Urinary bladder (tissue), 3 donors: ENCODE measurements at regions not wholly inside any gene's neighbourhood (a gene's known extent, or its start where the extent isn't known, plus 50 kb on each side); places are given as distances from the start of the nearest gene placed in this dataset.

Experiments used
- DNase-seq: peaks from one replicate; pipeline ENCODE4 v3.0.0-alpha.2; 2015; ENCODE audit errors: extremely low spot score
- H3K27ac ChIP-seq: one replicate; pipeline ENCODE4 v1.5.1; 2013; ENCODE audit warnings: low read depth, mild to moderate bottlenecking, moderate library complexity
- H3K36me3 ChIP-seq: one replicate; pipeline ENCODE4 v1.6.1; 2013; ENCODE audit warnings: mild to moderate bottlenecking, moderate library complexity; ENCODE audit not compliant: insufficient read depth
- H3K4me1 ChIP-seq: one replicate; pipeline ENCODE4 v1.6.1; 2013; ENCODE audit warnings: mild to moderate bottlenecking, moderate library complexity; ENCODE audit not compliant: insufficient read depth
- H3K4me3 ChIP-seq: one replicate; pipeline ENCODE4 v1.5.1; 2013; ENCODE audit warnings: low read depth, low read length
- WGBS: extraction: QIAGEN DNeasy Blood & Tissue Kit; methylation state at CpG from one replicate; pipeline ENCODE4 v1.1.7; 2013; 5-methylcytosine and 5-hydroxymethylcytosine counted together
- donor health status: healthy with polysubstance abuse.
- donor health status: healthy.

DNA sequence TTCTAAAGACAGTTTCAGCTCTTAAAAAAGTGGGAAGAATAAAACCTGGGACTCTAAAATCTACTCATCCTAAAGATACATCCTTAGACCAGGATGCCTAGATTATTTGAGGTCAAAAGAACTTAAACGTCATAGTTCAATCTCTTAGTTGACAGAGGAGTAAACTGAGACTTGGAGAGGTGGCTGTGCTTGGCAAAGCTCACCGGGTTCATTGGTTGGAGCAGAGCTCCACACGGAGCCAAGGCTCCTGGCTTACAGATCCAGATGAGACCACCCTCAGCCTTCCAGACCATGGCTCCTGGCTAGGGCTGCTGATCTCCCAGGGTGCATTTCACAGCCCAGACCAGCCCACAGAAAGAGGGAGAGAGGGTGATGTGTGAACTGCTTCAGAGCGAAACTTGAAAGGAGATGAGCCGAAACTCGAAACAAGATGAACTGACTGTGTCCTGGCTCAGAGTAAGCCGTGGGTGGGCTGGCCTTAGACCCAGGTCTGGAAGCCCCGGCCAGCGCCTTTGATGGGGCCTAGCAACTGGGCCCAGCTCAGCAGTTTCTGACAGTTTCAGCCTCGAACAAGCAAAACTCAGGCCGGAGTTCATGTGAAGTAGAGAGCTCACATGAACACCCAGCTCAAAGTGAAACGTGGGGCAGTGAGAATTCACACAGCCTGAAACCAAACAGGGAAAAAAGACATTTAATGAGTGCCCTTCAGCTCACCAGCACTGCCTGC is 1044.8 kb downstream of the BCL11B start:
- Histone ChIP-seq H3K4me3 (no peak overlapping the region), H3K4me1 (no peaks in the 10 kb centered on the region), H3K36me3 (no peaks in the 10 kb centered on the region), H3K27ac (no peak overlapping the region)
- no peak for DNase-seq
- WGBS, result 64% methylated on average over 12 of the region's 12 CpGs

- WGBS, result 76% methylated on average over 3 of the region's 3 CpGs
- Histone ChIP-seq H3K4me3 (no peak overlapping the region), H3K4me1 (no peaks in the 10 kb centered on the region), H3K36me3 (no peaks in the 10 kb centered on the region), H3K27ac (no peak overlapping the region)
- DNase-seq, result no peak
Measured at GRCh38 chr14:98227727-98228111, 1044.3 kb downstream of the BCL11B start.

DNA sequence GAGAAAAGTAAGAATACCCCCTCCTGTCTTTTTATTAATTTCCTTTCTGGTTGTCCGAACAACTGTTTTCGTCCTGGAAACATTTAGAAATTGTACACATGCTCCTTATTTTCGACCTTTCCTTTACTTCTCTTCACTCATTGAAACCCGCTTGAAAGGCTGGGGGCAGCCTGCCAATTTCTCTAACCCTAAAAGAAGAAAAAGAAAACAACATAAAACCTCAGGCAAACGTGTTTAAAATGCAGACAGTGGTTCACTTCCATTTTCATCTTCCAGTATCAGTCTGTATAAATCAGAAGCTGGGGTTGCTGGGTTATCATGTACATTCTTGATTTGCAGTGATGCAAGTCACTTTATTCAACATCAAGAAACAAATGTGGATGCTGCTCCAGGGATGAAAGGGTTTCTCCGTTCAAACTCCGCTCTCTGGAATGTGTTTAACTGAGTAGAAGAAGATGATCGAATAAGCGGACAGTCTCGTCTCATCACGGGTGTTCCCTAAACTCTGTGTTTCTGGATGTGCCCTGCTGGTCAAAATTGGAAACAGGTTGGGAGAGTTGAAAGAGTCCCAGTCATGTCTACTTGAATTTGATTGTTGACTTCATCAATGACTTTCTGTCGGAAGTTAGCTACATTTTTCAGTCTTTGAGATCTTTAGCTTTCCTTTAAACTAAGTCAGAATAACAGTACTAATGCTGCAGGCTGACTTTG is 1042.2 kb downstream of the BCL11B start:
- 39% methylated on average over 12 of the region's 12 CpGs for WGBS
- Histone ChIP-seq H3K4me3 (no peak overlapping the region), H3K27ac (no peak overlapping the region), H3K4me1 (no peaks in the 10 kb centered on the region), H3K36me3 (no peaks in the 10 kb centered on the region)
- DNase-seq, result no peak

DNA sequence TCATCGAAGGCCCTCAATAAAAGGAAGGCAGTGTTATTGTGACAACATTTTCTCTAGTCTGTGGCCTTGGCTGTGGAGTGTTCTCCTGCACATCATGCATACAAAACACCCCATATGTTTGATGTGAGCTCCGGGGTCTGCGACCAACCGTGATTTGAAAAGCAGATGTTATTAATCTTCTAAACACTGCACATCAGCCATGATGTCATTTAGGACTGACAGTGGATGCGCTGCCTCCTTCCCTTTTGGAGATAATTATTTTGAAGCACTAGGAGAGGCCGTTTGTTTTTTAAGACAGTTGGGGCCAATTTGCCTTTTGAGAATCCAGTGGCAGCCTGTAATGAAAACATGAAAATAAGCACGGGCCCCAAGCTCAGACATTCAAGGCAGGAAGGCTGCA is 1041.6 kb downstream of the BCL11B start:
- H3K36me3 ChIP-seq, result no peaks in the 10 kb centered on the region
- H3K4me3 ChIP-seq, result no peak overlapping the region
- H3K4me1 ChIP-seq, result no peaks in the 10 kb centered on the region
- H3K27ac ChIP-seq, result no peak overlapping the region
- DNase-seq, result no peak
- 69% methylated on average over 7 of the region's 7 CpGs for WGBS

DNA sequence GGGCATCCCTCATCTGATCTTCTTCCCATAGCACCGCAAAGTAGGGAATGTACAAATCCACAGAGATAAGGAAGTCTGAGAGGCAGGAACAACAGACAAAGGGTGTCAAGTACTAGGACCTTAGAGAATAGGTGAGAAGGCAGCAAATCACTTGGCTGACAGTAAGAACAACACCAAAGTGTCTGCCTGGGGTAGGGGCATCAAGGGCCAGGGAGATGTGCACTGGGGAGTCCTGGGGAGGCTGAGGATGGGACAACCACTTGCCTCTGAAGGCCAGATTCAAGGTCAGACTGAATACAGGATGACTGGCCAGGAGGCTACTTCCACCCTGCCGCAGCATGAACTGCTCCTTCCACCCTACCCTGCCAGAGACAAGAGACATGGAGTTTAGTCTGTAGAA is 1040.8 kb downstream of the BCL11B start:
- Histone ChIP-seq H3K4me1 (no peaks in the 10 kb centered on the region), H3K36me3 (no peaks in the 10 kb centered on the region), H3K4me3 (no peak overlapping the region), H3K27ac (no peak overlapping the region)
- 87% methylated on average over 2 of the region's 2 CpGs for WGBS
- no peak for DNase-seq

- no peak for DNase-seq
- H3K4me3 ChIP-seq, result no peak overlapping the region
- H3K27ac ChIP-seq, result no peak overlapping the region
- no peaks in the 10 kb centered on the region for H3K4me1 ChIP-seq
- H3K36me3 ChIP-seq, result no peaks in the 10 kb centered on the region
- 72% methylated on average over 6 of the region's 6 CpGs for WGBS
Measured at GRCh38 chr14:98233656-98234055, 1038.3 kb downstream of the BCL11B start.

- Histone ChIP-seq H3K4me1 (no peaks in the 10 kb centered on the region), H3K36me3 (no peaks in the 10 kb centered on the region), H3K4me3 (no peak overlapping the region), H3K27ac (no peak overlapping the region)
- no peak for DNase-seq
- WGBS, result 63% methylated on average over 2 of the region's 2 CpGs
Measured at GRCh38 chr14:98234208-98234607, 1037.8 kb downstream of the BCL11B start.

DNA sequence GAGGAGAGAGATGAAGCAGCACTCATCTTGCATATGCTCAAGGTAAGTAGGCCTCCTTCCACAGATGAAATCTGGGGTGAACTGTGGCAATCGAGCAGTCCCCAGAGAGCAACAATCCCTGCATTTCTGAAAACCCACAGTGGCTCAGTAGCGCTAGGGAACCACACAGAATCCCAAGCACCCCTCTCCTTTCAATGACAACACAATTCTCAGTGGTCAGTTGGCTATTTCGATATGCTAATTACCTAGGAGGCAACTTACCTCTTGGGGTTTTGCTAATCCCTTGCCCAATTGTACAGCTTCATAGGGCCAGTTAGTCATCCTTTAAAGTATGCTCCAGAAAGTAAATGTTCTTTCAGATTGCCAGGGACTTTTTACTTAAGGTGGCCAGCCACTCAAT is 1035.7 kb downstream of the BCL11B start:
- WGBS, result 87% methylated on average over 3 of the region's 3 CpGs
- Histone ChIP-seq H3K36me3 (no peaks in the 10 kb centered on the region), H3K4me3 (no peak overlapping the region), H3K27ac (no peak overlapping the region), H3K4me1 (no peaks in the 10 kb centered on the region)
- no peak for DNase-seq

DNA sequence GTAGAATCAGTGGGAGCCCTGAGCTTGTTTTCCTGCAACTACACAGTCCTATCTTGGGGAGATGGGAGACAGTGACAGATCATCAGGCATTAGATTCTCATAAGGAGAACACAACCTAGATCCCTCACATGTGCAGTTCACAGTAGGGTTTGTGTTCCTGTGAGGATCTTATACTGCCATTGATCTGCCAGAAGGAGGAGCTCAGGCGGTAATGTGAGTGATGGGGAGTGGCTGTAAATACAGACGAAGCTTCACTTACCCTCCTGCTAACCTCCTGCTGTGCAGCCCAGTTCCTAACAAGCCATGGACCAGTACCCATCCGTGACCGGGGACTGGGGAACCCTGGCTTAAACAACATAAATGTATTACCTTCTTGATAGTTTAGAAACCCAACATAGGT is 1034.1 kb downstream of the BCL11B start:
- Histone ChIP-seq H3K4me3 (no peak overlapping the region), H3K4me1 (no peaks in the 10 kb centered on the region), H3K36me3 (no peaks in the 10 kb centered on the region), H3K27ac (no peak overlapping the region)
- WGBS, result 80% methylated on average over 4 of the region's 4 CpGs
- DNase-seq, result no peak

- no peaks in the 10 kb centered on the region for H3K36me3 ChIP-seq
- H3K4me1 ChIP-seq, result no peaks in the 10 kb centered on the region
- 84% methylated on average over 4 of the region's 4 CpGs for WGBS
- no peak overlapping the region for H3K27ac ChIP-seq
- no peak for DNase-seq
- H3K4me3 ChIP-seq, result no peak overlapping the region
Measured at GRCh38 chr14:98240376-98240775, 1031.6 kb downstream of the BCL11B start.

DNA sequence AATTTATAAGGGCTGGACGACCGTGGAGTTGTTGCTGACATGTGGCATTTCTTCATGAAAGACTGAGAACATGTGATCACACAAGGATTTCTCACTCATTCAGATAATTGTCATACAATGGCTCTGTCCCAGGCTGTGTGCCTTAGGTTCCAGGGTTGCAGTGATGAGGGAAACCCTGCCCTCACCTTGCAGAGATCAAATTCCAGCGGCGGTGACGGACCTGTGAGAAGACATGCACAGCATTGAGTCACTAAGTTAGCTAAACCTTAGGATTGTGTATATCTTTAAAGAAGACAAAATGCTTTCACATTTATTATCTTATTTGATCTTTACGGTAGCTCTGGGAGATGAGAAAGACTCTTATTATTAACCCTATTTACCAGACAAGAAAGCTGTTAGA is 1029.1 kb downstream of the BCL11B start:
- WGBS, result 53% methylated on average over 6 of the region's 6 CpGs
- Histone ChIP-seq H3K4me3 (no peak overlapping the region), H3K27ac (no peak overlapping the region), H3K36me3 (no peaks in the 10 kb centered on the region), H3K4me1 (no peaks in the 10 kb centered on the region)
- DNase-seq, result no peak

GRCh38 chr14:98243332-98243731 is 1028.7 kb downstream of the BCL11B start:
- no peak for DNase-seq
- WGBS, result 63% methylated on average over 4 of the region's 4 CpGs
- Histone ChIP-seq H3K4me3 (no peak overlapping the region), H3K27ac (no peak overlapping the region), H3K36me3 (no peaks in the 10 kb centered on the region), H3K4me1 (no peaks in the 10 kb centered on the region)

GRCh38 chr14:98244162-98244948 is 1027.6 kb downstream of the BCL11B start:
- Histone ChIP-seq H3K4me1 (no peaks in the 10 kb centered on the region), H3K4me3 (no peak overlapping the region), H3K36me3 (no peaks in the 10 kb centered on the region), H3K27ac (no peak overlapping the region)
- WGBS, result 48% methylated on average over 12 of the region's 12 CpGs
- DNase-seq, result no peak
